ENCODE measurements at regions not wholly inside any gene's neighbourhood (a gene's known extent, or its start where the extent isn't known, plus 50 kb on each side); places are given as distances from the start of the nearest gene placed in this dataset.

DNA sequence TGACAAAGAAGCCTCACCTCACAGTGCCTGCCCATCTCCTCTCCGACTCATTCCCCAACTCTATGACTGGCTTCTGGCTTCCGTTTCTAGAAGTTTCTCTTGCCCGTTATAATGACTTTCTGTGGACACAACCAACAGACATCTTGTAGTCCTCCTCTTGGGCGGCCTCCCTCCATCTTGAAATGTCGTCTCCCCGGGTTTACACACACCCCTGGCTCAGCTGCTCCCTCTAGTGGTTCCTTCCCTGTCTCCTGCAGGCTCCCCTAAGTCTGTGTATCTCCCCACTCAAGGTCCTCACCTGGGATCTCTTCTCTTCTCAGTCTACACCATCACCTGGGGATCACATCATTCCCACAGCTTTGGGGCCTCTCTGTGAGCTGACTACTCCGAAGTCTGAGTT, 123.4 kb upstream of the NEBL start:
- H3K9ac ChIP-seq (ENCODE audit: low read depth in 1 of 2, low read length in 2 of 2) = no peak overlapping the region

DNA sequence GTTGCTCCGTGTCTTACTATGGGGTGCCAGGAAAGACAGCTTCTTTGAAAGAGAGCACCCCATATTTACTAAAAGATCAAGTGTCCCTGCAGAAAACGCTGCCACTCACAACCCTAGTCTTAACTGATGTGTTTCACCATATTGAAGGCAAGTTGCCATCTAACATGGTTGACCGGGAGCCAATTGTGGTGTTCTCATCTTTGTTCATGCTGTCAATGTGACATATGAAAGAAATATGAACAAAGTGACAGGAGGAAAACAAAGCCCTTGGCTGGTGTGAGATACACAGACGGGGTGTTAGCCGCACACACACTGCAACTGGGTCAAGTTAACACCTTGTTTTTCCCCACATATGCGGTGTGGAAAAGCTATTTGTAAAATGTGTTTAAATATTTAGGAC, 122.3 kb upstream of the NEBL start:
- H3K36me3 ChIP-seq (ENCODE audit: control insufficient read depth in 2 of 2, insufficient read depth in 2 of 2, low read length in 2 of 2) = no peaks in the 10 kb centered on the region

More for the DNA sequence above, 123.4 kb upstream of the NEBL start:
- Histone ChIP-seq H3K27ac (ENCODE audit: low read depth in 2 of 2, low read length in 2 of 2) (no peak overlapping the region), H3K4me1 (ENCODE audit: control insufficient read depth in 2 of 2, insufficient read depth in 2 of 2, low read length in 2 of 2) (no peaks in the 10 kb centered on the region), H3K36me3 (ENCODE audit: control insufficient read depth in 2 of 2, insufficient read depth in 2 of 2, low read length in 2 of 2) (no peaks in the 10 kb centered on the region), H3K4me3 (ENCODE audit: low read length in 2 of 2) (no peak overlapping the region), H3K27me3 (ENCODE audit: control insufficient read depth in 2 of 2, insufficient read depth in 2 of 2, low read length in 2 of 2) (no peaks in the 10 kb centered on the region), H3K9me3 (ENCODE audit: control insufficient read depth in 2 of 2, low read length in 2 of 2) (no peaks in the 10 kb centered on the region)

DNA sequence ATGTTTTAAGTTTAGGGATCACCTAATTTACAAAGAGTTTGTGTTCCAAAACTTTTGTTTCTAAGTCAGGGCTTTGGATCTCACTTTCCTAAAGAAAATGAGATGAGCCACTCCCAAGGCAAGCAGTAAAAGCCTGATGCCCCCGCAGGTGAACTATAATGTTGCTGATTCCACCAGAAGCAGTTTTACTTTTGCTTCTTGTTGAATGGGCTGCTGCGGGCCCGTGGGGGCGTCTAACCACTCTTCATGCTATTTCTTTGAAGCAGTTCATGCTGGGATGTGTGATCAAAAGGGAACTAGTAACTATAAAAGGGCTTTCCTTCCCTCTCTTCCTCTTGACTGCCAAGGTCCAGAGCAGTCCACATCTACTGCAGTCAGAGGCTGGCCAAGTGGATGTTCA, 118.7 kb upstream of the NEBL start:
- no peaks in the 10 kb centered on the region for H3K9me3 ChIP-seq (ENCODE audit: control insufficient read depth in 2 of 2, low read length in 2 of 2)

More for the DNA sequence above, 122.3 kb upstream of the NEBL start:
- H3K27ac ChIP-seq (ENCODE audit: low read depth in 2 of 2, low read length in 2 of 2) = no peak overlapping the region
- no peaks in the 10 kb centered on the region for H3K9me3 ChIP-seq (ENCODE audit: control insufficient read depth in 2 of 2, low read length in 2 of 2)
- H3K4me3 ChIP-seq (ENCODE audit: low read length in 2 of 2) = no peak overlapping the region
- no peaks in the 10 kb centered on the region for H3K4me1 ChIP-seq (ENCODE audit: control insufficient read depth in 2 of 2, insufficient read depth in 2 of 2, low read length in 2 of 2)
- no peaks in the 10 kb centered on the region for H3K27me3 ChIP-seq (ENCODE audit: control insufficient read depth in 2 of 2, insufficient read depth in 2 of 2, low read length in 2 of 2)
- H3K9ac ChIP-seq (ENCODE audit: low read depth in 1 of 2, low read length in 2 of 2) = no peak overlapping the region

DNA sequence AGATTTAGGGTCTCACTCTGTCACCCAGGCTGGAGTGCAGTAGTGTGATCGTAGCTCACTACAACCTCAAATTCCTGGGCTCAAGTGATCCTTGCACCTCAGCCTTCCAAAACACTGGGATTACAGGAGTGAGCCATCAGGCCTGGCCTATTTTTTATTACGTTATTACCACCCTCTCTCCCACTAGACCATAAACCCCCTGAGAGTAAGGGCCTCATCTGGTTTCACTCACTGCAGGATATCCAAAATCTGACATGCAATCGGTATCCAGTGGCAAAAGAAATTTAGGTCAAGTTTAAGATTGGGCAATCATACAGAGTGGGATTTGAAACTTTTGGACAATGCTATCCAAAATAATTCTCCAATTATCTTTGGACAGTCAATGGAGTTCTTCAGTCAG, 117.0 kb upstream of the NEBL start:
- H3K9ac ChIP-seq (ENCODE audit: low read depth in 1 of 2, low read length in 2 of 2) = no peak overlapping the region

More for the DNA sequence above, 118.7 kb upstream of the NEBL start:
- Histone ChIP-seq H3K4me3 (ENCODE audit: low read length in 2 of 2) (no peak overlapping the region), H3K9ac (ENCODE audit: low read depth in 1 of 2, low read length in 2 of 2) (no peak overlapping the region), H3K36me3 (ENCODE audit: control insufficient read depth in 2 of 2, insufficient read depth in 2 of 2, low read length in 2 of 2) (no peaks in the 10 kb centered on the region), H3K27me3 (ENCODE audit: control insufficient read depth in 2 of 2, insufficient read depth in 2 of 2, low read length in 2 of 2) (no peaks in the 10 kb centered on the region), H3K27ac (ENCODE audit: low read depth in 2 of 2, low read length in 2 of 2) (no peak overlapping the region), H3K4me1 (ENCODE audit: control insufficient read depth in 2 of 2, insufficient read depth in 2 of 2, low read length in 2 of 2) (no peaks in the 10 kb centered on the region)

DNA sequence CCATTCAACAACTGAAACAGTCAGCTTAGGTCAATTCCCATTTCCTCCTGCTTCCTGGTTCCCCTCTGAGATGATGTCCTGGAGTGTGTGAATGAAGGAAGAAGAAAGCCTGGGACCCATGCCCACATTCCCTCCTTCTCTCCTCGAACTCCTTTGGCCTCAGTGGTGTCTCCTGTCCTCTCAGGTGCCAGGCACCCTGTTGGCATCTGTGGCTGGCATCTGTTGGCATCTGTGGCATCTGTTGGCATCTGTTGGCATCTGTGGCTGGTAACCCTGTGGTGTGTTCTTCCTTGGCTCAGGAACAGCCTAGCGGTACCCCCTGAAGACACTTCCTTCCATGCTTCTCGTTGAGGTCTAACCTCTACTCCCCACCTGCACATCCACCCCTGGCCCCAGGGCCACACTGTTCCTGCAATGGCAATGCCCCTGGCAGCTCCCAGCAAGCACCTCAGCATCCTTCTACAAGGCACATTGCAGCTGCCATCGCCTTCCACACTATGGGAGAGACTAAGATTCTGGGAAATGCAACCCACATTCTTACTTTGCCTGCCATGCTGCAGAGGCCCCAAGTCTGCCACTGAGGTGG, 114.4 kb upstream of the NEBL start:
- Histone ChIP-seq H3K9ac (ENCODE audit: low read depth in 1 of 2, low read length in 2 of 2) (no peak overlapping the region), H3K4me3 (ENCODE audit: low read length in 2 of 2) (no peak overlapping the region), H3K27me3 (ENCODE audit: control insufficient read depth in 2 of 2, insufficient read depth in 2 of 2, low read length in 2 of 2) (no peaks in the 10 kb centered on the region), H3K4me1 (ENCODE audit: control insufficient read depth in 2 of 2, insufficient read depth in 2 of 2, low read length in 2 of 2) (no peaks in the 10 kb centered on the region), H3K9me3 (ENCODE audit: control insufficient read depth in 2 of 2, low read length in 2 of 2) (no peaks in the 10 kb centered on the region), H3K27ac (ENCODE audit: low read depth in 2 of 2, low read length in 2 of 2) (no peak overlapping the region), H3K36me3 (ENCODE audit: control insufficient read depth in 2 of 2, insufficient read depth in 2 of 2, low read length in 2 of 2) (no peaks in the 10 kb centered on the region)

More for the DNA sequence above, 117.0 kb upstream of the NEBL start:
- Histone ChIP-seq H3K36me3 (ENCODE audit: control insufficient read depth in 2 of 2, insufficient read depth in 2 of 2, low read length in 2 of 2) (no peaks in the 10 kb centered on the region), H3K9me3 (ENCODE audit: control insufficient read depth in 2 of 2, low read length in 2 of 2) (no peaks in the 10 kb centered on the region), H3K4me1 (ENCODE audit: control insufficient read depth in 2 of 2, insufficient read depth in 2 of 2, low read length in 2 of 2) (no peaks in the 10 kb centered on the region), H3K27ac (ENCODE audit: low read depth in 2 of 2, low read length in 2 of 2) (no peak overlapping the region), H3K27me3 (ENCODE audit: control insufficient read depth in 2 of 2, insufficient read depth in 2 of 2, low read length in 2 of 2) (no peaks in the 10 kb centered on the region), H3K4me3 (ENCODE audit: low read length in 2 of 2) (no peak overlapping the region)

DNA sequence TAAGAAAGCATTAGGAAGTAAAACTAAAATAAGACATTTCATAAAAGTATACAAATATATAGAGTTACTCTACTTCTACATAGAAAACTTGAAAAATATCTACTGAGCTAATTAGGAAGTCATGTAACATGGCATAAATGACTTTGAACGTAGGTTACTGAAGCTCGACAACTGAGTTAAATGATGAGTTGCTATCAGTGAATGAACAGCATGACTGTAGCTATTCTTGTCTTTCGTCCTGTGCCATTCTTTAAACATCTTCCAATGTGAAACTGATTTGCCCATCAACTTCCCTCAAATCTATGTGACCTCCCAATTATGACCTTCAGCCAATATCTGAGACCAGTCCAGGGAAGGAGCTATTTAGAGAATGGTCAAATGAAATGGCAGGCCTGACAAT, 113.5 kb upstream of the NEBL start:
- Histone ChIP-seq H3K27ac (ENCODE audit: low read depth in 2 of 2, low read length in 2 of 2) (no peak overlapping the region), H3K4me3 (ENCODE audit: low read length in 2 of 2) (no peak overlapping the region), H3K27me3 (ENCODE audit: control insufficient read depth in 2 of 2, insufficient read depth in 2 of 2, low read length in 2 of 2) (no peaks in the 10 kb centered on the region), H3K4me1 (ENCODE audit: control insufficient read depth in 2 of 2, insufficient read depth in 2 of 2, low read length in 2 of 2) (no peaks in the 10 kb centered on the region), H3K9ac (ENCODE audit: low read depth in 1 of 2, low read length in 2 of 2) (no peak overlapping the region), H3K9me3 (ENCODE audit: control insufficient read depth in 2 of 2, low read length in 2 of 2) (no peaks in the 10 kb centered on the region), H3K36me3 (ENCODE audit: control insufficient read depth in 2 of 2, insufficient read depth in 2 of 2, low read length in 2 of 2) (no peaks in the 10 kb centered on the region)

DNA sequence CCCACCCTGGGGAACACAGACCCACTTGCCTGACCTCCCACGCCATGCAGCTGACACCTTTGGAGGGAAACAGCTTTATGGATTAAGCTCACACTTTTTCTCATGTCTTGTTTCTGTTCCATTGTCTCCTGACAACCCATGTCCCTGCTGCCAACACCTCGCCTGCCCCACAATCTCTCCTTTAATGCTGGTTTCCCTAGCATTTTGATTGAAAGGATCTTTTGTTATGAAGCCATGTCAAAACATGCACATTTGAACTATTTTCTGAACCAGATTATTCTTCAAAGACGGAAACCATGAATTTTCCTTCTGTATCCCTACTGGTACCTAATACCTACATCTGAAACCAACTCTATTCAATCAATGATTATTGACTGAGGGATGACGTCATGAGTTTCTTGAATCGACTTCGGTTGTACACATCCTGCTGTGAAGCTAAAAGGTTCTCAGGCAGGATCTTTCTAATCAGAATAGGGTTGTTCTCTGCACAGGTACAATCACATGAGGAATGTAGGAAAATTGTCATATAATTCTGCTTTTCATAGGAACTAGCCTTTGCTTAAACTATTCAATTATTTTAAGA, 106.2 kb upstream of the NEBL start:
- no peaks in the 10 kb centered on the region for H3K4me1 ChIP-seq (ENCODE audit: control insufficient read depth in 2 of 2, insufficient read depth in 2 of 2, low read length in 2 of 2)
- H3K9ac ChIP-seq (ENCODE audit: low read depth in 1 of 2, low read length in 2 of 2) = no peak overlapping the region
- H3K27ac ChIP-seq (ENCODE audit: low read depth in 2 of 2, low read length in 2 of 2) = no peak overlapping the region
- no peaks in the 10 kb centered on the region for H3K36me3 ChIP-seq (ENCODE audit: control insufficient read depth in 2 of 2, insufficient read depth in 2 of 2, low read length in 2 of 2)
- no peak overlapping the region for H3K4me3 ChIP-seq (ENCODE audit: low read length in 2 of 2)
- no peaks in the 10 kb centered on the region for H3K9me3 ChIP-seq (ENCODE audit: control insufficient read depth in 2 of 2, low read length in 2 of 2)
- H3K27me3 ChIP-seq (ENCODE audit: control insufficient read depth in 2 of 2, insufficient read depth in 2 of 2, low read length in 2 of 2) = no peaks in the 10 kb centered on the region

DNA sequence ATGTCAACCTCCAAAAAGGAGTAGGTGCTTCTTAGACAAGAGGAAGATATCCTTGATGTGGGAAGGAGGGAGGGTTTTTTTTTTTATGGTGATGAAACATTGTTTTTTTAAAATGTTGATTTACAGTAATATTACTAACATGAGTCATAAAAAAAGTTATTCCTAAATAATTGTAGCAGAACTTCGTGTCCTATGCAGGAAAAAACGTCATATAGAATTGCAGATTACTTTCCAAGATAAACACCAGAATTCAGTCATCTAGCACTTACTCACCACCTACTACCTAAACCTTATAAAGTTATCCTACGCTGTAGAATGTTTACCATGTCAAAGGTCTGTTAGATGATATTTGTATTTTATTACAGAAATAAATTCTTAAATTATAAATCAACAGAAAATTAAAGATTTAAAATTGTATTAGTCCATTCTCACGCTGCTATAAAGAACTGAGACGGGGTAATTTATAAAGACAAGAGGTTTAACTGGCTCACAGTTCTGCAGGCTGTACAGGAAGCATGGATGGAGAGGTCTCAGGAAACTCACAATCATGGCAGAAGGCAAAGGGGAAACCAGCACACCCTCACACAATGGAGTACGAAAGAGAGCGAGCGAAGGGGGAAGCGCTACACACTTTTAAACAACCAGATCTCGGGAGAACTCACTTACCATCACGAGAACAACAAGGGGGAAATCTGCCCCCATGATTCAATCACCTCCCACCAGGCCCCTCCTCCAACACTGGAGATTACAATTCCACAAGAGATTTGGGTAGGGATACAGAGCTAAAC, 105.2 kb upstream of the NEBL start:
- Histone ChIP-seq H3K4me1 (ENCODE audit: control insufficient read depth in 2 of 2, insufficient read depth in 2 of 2, low read length in 2 of 2) (no peaks in the 10 kb centered on the region), H3K27me3 (ENCODE audit: control insufficient read depth in 2 of 2, insufficient read depth in 2 of 2, low read length in 2 of 2) (no peaks in the 10 kb centered on the region), H3K9me3 (ENCODE audit: control insufficient read depth in 2 of 2, low read length in 2 of 2) (no peaks in the 10 kb centered on the region), H3K27ac (ENCODE audit: low read depth in 2 of 2, low read length in 2 of 2) (no peak overlapping the region), H3K4me3 (ENCODE audit: low read length in 2 of 2) (no peak overlapping the region), H3K36me3 (ENCODE audit: control insufficient read depth in 2 of 2, insufficient read depth in 2 of 2, low read length in 2 of 2) (no peaks in the 10 kb centered on the region), H3K9ac (ENCODE audit: low read depth in 1 of 2, low read length in 2 of 2) (no peak overlapping the region)

DNA sequence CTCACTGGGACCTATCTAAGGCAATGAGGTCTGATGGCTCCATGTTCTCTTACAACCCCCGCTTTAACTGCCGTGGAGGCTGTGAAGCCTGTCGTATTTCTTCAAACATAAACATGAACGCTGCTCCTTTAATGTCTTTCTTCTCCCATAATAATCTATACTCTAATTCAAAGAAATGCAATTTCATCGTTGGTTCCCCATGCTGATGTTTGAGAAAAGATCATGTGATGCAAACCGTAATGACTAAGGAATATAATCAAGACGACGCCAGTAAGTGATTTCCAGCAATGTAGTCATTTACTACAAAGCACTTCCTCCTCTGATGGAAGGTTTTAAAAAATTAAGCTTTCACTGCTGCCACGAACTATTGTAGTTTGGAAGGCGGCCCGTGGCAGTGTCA, 102.6 kb upstream of the NEBL start:
- H3K4me3 ChIP-seq (ENCODE audit: low read length in 2 of 2) = no peak overlapping the region

DNA sequence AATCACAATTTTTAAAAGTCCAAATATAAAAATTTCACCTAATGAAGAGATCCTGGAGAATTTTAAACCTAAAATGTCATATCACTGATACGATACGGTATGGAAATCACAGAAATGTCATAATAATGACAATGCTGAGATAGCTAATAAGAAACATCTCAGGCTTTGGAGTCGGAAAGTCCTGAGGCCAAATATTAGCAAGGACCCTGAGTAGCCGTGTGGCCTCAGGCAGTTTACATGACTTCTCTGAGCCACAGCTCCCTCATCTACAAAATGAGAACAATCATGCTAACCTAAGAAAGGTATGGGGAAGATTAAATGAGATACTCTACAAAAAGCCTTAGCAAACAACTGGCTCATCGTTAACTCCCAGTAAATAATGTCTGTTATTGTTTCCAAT, 100.9 kb upstream of the NEBL start:
- no peaks in the 10 kb centered on the region for H3K36me3 ChIP-seq (ENCODE audit: control insufficient read depth in 2 of 2, insufficient read depth in 2 of 2, low read length in 2 of 2)
- no peaks in the 10 kb centered on the region for H3K9me3 ChIP-seq (ENCODE audit: control insufficient read depth in 2 of 2, low read length in 2 of 2)
- H3K4me3 ChIP-seq (ENCODE audit: low read length in 2 of 2) = no peak overlapping the region
- no peaks in the 10 kb centered on the region for H3K4me1 ChIP-seq (ENCODE audit: control insufficient read depth in 2 of 2, insufficient read depth in 2 of 2, low read length in 2 of 2)
- no peak overlapping the region for H3K27ac ChIP-seq (ENCODE audit: low read depth in 2 of 2, low read length in 2 of 2)
- H3K27me3 ChIP-seq (ENCODE audit: control insufficient read depth in 2 of 2, insufficient read depth in 2 of 2, low read length in 2 of 2) = no peaks in the 10 kb centered on the region
- no peak overlapping the region for H3K9ac ChIP-seq (ENCODE audit: low read depth in 1 of 2, low read length in 2 of 2)

More for the DNA sequence above, 102.6 kb upstream of the NEBL start:
- H3K27ac ChIP-seq (ENCODE audit: low read depth in 2 of 2, low read length in 2 of 2) = no peak overlapping the region
- no peak overlapping the region for H3K9ac ChIP-seq (ENCODE audit: low read depth in 1 of 2, low read length in 2 of 2)
- H3K9me3 ChIP-seq (ENCODE audit: control insufficient read depth in 2 of 2, low read length in 2 of 2) = no peaks in the 10 kb centered on the region
- H3K36me3 ChIP-seq (ENCODE audit: control insufficient read depth in 2 of 2, insufficient read depth in 2 of 2, low read length in 2 of 2) = no peaks in the 10 kb centered on the region
- no peaks in the 10 kb centered on the region for H3K4me1 ChIP-seq (ENCODE audit: control insufficient read depth in 2 of 2, insufficient read depth in 2 of 2, low read length in 2 of 2)
- no peaks in the 10 kb centered on the region for H3K27me3 ChIP-seq (ENCODE audit: control insufficient read depth in 2 of 2, insufficient read depth in 2 of 2, low read length in 2 of 2)

Data from mucosa of rectum (tissue), 2 donors.